NCI-H2171 treated with DMSO at 0.1 percent for 48 hours (cell line): ENCODE measurements at regions not wholly inside any gene's neighbourhood (a gene's known extent, or its start where the extent isn't known, plus 50 kb on each side); places are given as distances from the start of the nearest gene placed in this dataset.

ENCODE experiments used
- DNase-seq: peaks from one replicate; lab custom pipeline; 2025; lab: John Stamatoyannopoulos, UW

DNA sequence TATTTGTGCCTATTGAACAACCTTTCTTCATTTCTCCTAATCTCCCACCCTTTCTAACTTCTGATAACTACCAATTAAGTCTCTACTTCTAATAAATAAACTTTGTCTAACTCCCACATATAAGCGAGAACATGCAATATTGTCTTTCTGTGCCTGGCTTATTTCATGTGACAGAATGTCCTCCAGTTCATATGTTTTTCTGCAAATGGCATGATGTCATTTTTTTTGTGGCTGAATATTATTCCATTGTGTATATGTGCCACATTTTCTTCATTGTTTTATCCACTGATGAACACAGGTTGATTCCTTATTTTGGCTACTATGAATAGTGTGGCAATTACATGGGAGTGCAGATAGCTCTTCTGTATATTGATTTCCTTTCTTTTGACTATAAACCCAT lies 1041.5 kb upstream of the MANEA start:
- DNase-seq = no peak

DNA sequence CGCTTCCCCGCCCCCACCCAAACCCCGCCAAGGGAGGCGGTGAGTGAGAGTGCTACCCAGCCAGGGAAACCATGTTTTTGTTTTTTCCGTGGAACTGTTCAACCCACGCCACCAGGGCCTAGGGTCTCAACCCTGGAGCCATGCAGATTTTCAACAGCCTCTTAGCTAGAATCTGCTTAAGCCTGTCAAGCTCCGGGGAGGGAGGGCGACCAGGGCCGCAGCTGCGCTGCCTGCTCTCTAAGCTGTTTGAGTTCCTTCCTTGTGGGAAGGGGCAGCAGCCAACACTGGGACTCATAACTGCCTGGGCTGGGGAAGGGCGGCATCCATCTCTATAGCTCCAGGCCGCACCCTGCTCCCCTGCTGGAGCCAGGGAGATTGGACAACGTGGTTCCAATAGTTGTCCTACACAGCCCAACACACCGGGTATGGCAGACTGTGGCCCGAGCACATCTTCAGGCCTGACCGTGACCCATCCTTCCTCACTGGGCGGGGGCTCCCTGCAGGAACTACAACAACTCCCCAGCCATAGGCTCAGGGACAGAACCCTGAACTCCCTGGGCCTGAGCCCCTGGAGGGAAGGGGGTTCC lies 1065.7 kb upstream of the MANEA start:
- DNase-seq = no peak

DNA sequence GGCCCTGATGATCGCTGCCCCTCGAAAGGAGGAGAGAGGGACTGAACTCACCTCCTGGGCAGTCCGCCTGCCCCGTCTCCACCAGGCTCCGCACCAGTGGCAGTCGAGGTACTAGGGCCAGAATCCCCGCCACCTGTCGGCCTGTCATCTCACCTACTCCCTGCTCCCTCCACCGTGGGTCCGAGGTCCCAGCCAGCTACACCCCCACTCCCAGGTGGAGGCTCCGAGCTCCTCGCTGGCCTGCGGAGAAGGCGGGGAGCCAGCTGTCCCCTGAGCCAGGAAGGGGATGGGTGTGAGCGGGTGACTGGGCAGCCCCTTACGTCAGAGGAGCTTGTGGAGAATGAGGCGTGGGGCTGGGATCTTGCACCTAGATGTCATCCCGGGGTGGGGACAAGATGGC lies 1066.5 kb upstream of the MANEA start:
- no peak for DNase-seq

DNA sequence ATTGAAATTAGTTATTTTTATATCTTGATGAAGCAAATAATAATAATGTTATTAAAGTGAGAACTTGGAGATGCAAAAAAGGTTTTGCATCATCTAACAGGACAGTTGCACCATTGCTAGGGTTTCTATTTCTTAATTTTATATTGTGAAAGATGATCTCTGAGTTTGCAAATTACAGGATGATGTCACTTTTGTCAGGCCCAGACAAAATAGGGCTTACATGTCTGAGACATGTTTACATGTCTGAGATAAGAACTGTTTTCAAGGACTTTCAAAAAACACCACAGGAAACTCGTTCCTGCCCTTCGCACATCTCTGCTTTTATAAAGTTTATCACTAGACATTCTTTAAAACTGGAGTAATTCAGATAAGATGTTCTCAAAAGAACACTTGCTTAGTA lies 1075.8 kb upstream of the MANEA start:
- DNase-seq = peak; percentile 28

DNA sequence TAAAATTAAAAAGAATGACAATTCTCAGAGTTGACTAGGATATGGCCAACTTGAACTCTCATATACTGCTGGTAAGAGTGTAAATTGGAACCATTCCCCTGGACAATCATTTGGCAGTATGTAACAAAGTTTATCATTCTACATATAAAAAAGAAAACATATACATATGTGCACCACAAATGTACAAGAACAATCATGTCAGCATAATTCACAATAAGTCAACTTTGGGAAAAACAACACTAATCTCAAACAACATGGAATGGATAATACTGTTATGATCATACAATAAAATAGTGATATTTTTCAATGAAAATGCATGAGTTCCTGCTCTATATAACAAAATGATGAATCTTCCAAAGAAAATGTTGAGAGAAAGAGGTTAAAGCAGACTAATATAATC lies 1078.7 kb upstream of the EPHA7 start:
- no peak for DNase-seq

DNA sequence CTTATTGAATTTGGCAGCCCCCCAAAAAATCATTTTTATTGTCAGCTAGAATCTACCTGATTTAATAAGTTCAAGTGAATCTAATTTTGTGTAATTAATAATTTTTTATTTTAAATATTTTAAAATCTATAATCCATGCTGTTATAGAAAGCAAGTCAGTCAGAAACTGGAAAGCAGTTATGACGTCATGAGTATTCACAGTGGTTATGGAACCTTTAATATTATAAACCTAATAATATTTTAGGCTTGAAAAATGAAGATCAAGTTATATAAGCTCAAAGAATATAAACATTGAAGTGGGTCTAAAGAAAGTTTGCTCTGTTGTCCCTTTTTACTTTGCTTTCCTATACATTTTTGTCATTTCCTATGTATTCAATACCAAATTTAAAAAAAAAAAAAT lies 1075.1 kb upstream of the EPHA7 start:
- no peak for DNase-seq

DNA sequence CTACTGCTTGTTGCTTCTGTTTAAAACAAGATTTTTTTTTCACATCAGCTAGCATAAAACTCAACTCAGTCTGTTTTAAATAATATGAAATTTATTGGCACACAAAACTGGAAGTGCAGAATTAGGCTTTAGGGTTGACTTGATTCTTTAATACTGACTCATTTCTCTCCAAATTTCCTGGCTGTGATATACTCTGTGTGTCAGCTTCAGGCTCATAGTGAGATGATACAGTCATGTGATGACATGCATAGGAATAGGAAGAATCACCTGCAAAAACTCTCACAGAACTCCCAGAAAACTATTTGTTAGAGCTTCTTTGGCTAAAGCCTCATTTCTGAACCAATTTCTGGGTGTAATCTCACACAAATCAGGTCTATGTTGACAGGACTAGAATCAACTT lies 1068.0 kb upstream of the EPHA7 start:
- no peak for DNase-seq

DNA sequence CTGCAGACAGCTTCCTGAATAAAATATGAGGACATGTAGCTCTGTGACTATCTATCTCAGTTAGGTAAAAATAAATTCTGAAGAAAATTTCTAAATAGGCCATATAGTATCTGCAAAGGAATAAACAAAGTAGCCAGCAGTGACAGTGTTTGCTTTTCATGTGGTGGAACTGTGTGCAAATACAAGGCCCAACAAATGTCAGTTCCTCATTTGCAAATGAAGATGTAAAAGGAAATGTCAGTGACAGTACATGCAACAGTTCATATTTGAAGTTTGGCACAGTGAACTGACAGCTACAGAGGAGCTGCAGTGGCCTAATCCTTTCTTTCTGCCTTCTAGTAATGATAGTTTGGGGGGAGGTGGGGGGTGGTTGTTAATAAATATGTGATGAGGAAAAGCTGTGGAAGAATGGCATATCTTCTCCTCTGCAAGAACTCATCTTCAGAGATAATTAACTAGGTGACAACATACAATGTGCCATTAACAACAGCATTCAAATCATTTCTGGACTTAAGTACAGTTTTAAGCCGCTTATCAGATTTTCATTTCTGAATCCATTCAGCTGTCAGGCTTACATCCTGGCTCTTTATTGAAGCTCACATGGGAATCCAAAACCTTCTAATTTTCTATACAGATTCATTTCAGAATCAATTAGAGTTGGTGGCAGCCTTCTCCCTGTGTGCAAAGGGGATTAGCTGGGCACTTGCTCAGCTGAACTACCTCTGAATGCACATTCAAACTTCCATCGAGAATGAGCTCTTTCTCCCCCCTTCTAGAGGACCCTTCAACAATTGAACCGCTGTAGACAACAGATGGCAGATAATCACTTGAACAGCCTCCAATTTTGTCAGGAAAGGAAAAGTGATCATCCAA lies 1059.0 kb upstream of the EPHA7 start:
- peak; percentile 90 for DNase-seq

DNA sequence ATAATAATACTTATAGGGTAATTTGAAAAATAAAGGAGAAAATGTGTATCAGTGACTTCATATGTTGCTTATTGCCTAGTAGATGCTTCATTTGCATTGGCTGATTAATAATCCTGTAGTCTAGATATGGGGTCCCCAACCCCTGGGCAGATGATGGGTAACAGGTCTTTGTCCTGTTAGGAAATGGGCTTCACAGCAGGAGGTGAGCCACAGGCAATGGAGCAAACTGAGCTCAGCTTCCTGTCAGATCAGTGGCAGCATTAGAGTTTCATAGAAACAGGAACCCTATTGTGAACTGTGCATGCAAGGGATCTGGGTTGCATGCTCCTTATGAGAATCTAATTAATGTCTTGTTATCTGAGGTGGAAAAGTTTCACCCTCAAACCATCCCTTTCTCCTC lies 1049.5 kb upstream of the EPHA7 start:
- no peak for DNase-seq

DNA sequence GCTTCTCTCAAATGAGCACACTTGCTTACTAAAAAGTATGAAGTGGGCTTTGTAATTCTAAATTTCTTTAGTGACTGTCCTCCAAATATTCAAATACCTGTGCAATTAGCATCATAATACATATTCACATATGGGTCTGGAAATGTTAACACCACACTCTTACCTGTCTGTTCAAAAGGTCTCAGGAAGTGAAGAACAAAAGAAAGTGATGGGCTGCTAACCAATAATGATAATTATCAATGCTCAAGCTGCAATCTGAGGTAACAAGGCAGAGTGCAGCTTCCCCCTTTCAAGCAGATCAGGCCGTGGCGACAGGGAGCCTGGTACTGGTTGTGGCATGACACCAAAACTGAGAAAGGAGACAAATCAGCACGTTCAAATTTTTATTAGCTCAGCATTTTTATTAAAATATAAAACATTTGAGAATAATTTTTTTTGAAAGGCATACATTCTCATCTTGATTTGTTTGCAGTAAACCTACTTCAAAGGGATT lies 1044.7 kb upstream of the EPHA7 start:
- DNase-seq = no peak

DNA sequence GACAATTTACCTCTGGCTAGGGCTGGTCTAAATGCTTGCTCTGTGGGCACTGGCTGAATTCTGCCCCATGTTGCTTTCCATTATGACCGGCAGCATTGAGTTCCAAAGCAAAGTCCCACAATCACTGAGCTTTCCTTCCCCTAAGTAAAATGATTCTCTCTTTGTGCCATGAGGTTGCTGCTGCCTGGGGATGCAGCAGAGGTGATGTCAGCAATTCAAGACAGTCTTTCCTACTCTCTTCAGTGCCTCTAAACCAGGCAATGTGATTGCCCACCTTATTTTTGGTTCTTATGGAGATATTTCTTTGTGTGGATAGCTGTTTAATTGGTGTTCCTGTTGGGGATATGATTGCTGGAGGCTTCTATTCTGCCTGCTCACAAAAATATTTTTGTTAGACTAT lies 1043.9 kb upstream of the EPHA7 start:
- no peak for DNase-seq

DNA sequence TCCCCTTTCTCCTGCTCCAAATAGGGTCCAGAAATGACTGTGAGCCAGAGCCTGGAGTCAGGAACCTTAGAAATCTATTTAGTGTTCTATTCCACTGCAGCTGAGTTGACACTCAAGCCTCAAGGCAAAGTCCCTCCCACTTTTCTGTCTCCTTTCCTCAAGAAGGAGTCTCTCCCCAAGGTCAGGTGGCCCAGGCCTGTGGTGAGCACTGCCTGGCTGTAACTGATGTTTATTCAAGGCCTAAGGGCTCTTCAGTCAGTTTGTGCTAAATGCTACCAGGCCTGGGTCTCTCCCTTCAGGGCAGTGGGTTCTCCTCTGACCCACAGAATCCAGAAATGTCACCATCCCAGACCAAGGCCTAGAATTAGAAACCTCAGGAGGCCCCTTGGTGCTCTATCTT lies 1042.9 kb upstream of the EPHA7 start:
- no peak for DNase-seq

DNA sequence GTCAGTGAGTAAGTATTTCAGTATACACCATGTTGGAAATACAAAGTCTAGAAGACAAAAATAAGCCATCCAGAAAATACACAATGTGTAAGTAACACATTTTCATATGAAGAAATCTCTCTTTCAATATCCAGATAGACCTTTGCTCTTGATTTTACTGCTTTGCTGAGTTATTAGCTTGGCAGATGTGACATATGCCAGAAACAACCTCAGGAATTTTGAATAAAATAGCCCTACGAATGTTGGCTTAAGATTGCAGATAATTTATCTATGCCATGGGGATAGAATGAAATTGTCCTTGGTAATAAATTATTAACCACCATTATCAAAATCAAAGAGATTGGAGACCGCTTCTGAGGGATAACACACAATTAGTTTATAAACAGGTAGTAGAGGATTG lies 1036.9 kb upstream of the EPHA7 start:
- no peak for DNase-seq

DNA sequence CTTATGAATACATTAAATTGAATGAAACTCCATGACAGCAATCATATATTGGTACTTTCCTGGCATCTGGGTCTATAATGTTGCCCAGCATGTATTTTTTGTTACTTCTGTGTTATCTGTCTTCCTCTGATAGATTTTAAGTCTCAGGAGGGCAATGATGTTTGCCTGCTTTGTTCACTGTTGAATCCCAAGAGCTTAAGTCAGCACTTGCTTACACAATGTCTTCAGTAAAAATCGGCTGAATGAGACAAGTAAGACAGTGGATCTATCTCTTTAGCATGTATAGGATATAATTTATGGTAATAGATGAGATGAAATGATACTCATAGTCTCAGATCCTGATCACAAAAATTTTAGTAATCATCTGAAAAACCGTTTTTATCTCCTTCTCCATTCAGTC lies 1034.9 kb upstream of the EPHA7 start:
- no peak for DNase-seq

DNA sequence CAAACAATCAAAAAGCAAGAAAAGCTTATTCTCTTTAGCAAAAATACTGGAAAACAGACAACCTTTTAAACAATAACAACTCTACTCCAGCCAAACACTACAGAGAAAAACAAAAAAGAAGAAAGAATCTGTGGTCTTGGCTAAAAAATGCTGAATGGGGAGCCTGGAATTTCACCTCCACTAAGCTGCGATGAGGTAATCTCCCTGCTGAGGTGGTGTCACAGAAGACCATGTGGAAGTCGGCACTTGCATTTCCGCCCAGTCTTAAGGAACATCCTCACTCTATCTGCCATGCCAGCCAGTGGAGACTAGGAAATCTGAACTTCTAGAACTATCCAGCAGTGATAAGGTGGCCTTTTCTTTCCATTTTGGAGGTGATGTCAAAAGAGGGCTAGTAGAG lies 1026.8 kb upstream of the EPHA7 start:
- no peak for DNase-seq

DNA sequence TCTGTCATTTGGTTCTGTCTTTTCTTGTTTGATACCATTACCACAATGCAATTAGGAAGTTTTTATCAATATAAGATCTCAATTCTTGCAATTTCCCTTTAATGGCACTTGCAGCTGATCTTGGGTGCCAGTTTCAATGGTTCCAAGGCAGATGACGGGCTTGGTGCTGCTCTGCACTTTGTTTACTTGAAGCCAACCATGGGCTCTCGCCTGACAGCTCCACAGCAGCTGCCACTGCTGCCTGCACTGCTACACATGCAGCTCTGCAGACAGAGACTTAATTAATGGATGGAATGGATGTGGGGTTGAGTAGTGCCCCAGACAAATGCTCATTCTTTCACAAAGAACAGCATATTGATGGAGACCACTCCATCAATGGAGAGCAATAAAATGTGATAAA lies 1024.3 kb upstream of the EPHA7 start:
- DNase-seq = no peak

DNA sequence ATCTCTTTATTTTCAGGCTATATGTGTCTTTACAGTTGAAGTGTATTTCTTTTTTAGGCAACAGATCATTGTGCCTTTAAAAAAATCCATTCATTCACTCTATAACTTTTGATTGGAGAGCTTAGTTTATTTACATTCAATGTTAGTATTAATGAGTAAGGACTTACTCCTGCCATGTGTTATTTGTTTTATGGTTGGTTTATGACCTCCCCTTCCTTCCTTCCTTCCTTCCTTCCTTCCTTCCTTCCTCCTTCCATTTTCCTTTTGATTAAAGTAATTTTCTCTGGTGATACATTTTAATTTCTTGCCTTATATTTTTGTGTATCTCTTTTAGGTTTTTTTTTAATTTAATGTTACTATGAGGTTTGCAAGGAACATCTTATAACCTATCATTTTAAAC lies 1005.3 kb upstream of the EPHA7 start:
- DNase-seq = no peak

DNA sequence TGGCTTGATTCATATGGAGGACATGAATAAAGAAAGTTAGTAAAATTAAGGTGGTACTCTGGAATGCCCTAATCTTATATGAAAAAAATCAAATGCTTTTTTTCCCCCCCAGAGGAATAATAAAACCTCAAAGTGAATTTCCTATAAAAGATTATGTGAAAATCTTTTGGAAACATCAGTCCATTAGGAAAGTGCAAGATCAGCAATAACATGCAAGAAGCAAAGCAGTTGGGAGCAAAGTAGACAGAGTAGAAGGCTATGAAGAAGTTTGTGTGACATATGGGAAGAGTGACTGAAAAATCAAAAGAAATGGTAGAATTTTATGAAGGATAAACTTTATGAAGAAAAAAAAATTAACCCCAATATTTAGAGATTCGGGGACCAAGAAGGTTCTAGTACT lies 998.0 kb upstream of the EPHA7 start:
- no peak for DNase-seq

DNA sequence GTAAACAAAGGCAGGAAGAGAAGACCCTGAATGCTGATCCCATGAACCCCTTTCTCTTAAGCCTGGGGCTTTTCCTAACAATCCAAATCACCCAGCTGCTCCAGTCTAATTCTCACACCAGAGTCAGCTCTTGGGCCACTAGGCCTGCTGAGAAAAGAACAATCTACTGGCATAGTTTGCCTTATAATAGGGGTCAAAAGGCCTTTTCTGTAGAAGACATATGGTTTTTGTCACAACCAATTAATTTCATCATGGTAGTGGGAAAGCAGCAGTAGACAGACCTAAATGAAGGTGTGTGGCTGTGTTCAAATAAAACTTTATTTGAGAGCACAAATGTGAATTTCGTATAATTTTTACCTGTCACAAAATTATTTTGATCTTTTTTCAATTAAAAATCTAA lies 994.7 kb upstream of the EPHA7 start:
- DNase-seq = no peak

DNA sequence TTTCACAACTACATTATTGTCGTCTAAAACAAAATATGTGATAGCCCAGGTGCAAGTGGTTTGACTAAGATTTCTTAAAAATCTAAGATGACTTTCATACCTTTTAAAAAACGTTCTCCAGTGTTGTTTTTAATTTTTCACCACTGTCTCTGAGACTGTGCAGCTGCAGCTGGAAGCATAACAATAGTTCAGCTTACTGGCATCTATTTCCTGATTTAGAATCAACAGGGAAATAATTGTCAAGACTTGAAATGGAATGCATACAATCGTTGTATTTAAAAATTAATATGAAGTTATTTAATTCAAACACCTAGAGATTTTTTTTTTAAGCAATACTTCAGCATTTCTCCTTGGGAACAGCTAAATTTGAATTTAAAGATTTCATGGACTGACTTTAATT lies 982.0 kb upstream of the EPHA7 start:
- no peak for DNase-seq

DNA sequence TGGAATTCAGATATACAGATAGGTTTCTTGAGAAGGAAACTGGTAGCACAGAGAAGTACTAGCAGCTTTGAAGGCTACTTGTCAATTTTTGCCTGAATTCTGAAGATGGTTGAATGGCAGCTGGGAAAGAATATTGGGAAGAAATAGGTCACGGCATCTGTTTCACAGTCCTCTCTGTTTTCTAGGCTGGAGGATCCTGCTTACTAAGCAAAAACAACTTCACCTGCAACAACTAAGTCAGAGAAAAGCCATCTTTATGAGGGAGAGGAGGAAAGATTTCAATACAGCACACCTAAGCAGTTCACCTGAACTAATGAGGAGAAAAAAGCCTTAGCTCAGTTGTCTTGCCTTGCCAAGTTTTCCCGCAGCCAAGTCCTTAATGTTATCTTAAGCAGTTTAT lies 975.5 kb upstream of the EPHA7 start:
- no peak for DNase-seq

DNA sequence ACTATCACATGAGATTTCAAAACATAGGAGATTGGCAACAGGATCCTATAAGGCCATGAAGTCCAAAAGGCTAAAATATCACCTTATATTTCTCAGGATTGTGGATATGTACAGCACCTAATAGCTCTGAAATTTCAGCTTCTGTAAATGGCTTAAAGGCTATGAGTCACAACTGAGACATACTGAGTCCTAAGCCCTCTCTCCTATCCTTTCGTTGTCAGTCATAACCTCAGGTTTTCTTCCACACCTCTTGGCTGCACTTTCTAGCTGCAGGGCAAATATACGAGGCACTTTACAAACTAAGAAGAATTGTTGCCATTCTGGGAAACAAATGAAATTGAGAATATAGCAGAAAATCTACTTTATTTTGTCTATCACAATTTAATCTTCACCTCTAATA lies 969.9 kb upstream of the EPHA7 start:
- DNase-seq = no peak

DNA sequence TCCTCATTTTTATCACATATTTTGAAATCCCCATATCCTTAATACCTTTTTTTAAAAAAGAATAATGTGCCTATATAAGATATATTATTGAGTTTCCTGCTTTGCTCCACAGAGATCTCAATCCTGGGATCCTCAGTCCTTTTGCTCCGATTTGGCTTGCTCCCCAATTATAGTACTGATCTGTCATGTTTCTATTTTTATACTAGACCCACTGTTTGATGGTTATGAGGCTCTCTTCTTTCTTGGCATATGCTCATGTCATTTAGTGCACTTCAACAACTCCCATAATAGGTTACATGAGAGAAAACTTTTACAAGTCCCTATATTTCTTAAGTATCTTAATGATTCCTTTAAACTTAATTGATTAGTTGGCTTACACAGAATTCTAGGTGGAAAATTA lies 958.5 kb upstream of the EPHA7 start:
- peak; percentile 68 for DNase-seq

DNA sequence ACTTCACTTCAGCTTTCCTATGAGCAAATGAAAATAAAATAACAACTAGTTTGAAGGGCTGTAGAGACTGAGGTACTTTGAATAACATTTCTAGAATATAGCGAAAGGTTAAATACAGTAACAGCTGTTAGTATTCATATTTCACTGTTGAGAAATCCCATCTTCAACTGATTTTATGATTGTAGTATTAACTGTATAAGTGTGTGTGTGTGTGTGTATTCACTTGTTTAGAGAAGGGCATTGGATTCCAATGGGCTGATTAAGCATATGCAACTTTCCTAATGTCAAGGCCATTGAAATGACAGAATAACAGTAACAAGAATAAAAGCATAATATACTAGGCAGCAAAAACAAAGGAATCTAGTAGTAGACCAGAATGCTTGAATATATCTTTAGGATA lies 957.5 kb upstream of the EPHA7 start:
- peak; percentile 25 for DNase-seq
